Caco-2 (cell line): ENCODE measurements at regions not wholly inside any gene's neighbourhood (a gene's known extent, or its start where the extent isn't known, plus 50 kb on each side); places are given as distances from the start of the nearest gene placed in this dataset.
"Not testable (repeated sequence)": the region's sequence is repeated elsewhere in the genome, so short reads cannot be mapped to it uniquely, and the experiment has no call there.

ENCODE experiments used
- BruUV-seq: library from RNA; stranded (reverse); fragments of 400-500 nt; replicated peaks from 2 replicates; lab custom pipeline; 2021; lab: Mats Ljungman, UMichigan
- CTCF ChIA-PET: fragments of 300-600 bp; sonication (Branson Sonifier 250); formaldehyde crosslinking; loops from one replicate; lab custom pipeline; 2022; ENCODE audit warnings: antibody characterized with exemption; lab: Charles Lee
- POLR2A ChIA-PET: fragments of 300-600 bp; sonication (Branson Sonifier 250); formaldehyde crosslinking; loops from one replicate; lab custom pipeline; 2022; ENCODE audit warnings: antibody characterized with exemption; lab: Charles Lee
- DNase-seq, 2 experiments: peaks; one replicate each; pipeline versions ENCODE4 v3.0.0 to v3.0.0-alpha.2; 2020 to 2022
- H3K27me3 ChIP-seq: replicated peaks from 2 replicates; pipeline ENCODE4 v1.6.0; 2011; ENCODE audit warnings: low read length; ENCODE audit not compliant: control insufficient read depth, insufficient read depth
- H3K36me3 ChIP-seq: 2 replicates; pipeline ENCODE4 v1.5.1; 2011; ENCODE audit warnings: low read length; ENCODE audit not compliant: control insufficient read depth, insufficient read depth
- H3K4me1 ChIP-seq: fragments of 250-450 bp; sonication (Bioruptor Pico); 2 replicates; pipeline ENCODE4 v1.5.1; 2020; ENCODE audit warnings: mild to moderate bottlenecking
- H3K4me3 ChIP-seq: 2 replicates; pipeline ENCODE4 v1.5.1; 2011; ENCODE audit warnings: low read depth, mild to moderate bottlenecking, control low read depth, low read length
- H3K9me3 ChIP-seq: fragments of 250-450 bp; sonication (Bioruptor Pico); 2 replicates; pipeline ENCODE4 v1.5.1; 2020; ENCODE audit warnings: mild to moderate bottlenecking, moderate library complexity
- H3K27ac Mint-ChIP-seq: one replicate; pipeline ENCODE4 v1.8.0; 2022; ENCODE audit warnings: mixed read lengths; ENCODE audit not compliant: unreplicated experiment
- H3K27me3 Mint-ChIP-seq: one replicate; pipeline ENCODE4 v1.8.0; 2022; ENCODE audit warnings: mixed read lengths; ENCODE audit not compliant: insufficient read depth, unreplicated experiment
- H3K36me3 Mint-ChIP-seq: one replicate; pipeline ENCODE4 v1.8.0; 2022; ENCODE audit warnings: mild to moderate bottlenecking, mixed read lengths; ENCODE audit not compliant: insufficient read depth, unreplicated experiment
- H3K4me1 Mint-ChIP-seq: one replicate; pipeline ENCODE4 v1.8.0; 2022; ENCODE audit warnings: low read depth, mixed read lengths; ENCODE audit not compliant: unreplicated experiment
- H3K4me3 Mint-ChIP-seq: one replicate; pipeline ENCODE4 v1.8.0; 2022; ENCODE audit warnings: mild to moderate bottlenecking, moderate library complexity, mixed read lengths; ENCODE audit not compliant: unreplicated experiment
- H3K9me3 Mint-ChIP-seq: one replicate; pipeline ENCODE4 v1.8.0; 2022; ENCODE audit warnings: mixed read lengths; ENCODE audit not compliant: unreplicated experiment
- CTCF ChIP-seq, 2 experiments: fragments of 200-600 bp in 1 of 2; IDR thresholded peaks; 1 replicate in 1 of 2; 2 replicates in 1 of 2; pipeline versions ENCODE4 v1.5.1 to v1.8.0; 2011 to 2022; ENCODE audit warnings: antibody characterized with exemption in 1 of 2, control low read depth in 1 of 2, inconsistent platforms in 1 of 2, low read depth in 1 of 2, low read length in 1 of 2, mild to moderate bottlenecking in 1 of 2, moderate library complexity in 1 of 2; ENCODE audit not compliant: insufficient read depth in 1 of 2, severe bottlenecking in 1 of 2, unreplicated experiment in 1 of 2
- intact Hi-C: fragments of 100-400 bp; cut with micrococcal nuclease; formaldehyde crosslinking; loops from one replicate; pipeline ENCODE4 v1.10.0; 2022; ENCODE audit not compliant: unreplicated experiment

DNA sequence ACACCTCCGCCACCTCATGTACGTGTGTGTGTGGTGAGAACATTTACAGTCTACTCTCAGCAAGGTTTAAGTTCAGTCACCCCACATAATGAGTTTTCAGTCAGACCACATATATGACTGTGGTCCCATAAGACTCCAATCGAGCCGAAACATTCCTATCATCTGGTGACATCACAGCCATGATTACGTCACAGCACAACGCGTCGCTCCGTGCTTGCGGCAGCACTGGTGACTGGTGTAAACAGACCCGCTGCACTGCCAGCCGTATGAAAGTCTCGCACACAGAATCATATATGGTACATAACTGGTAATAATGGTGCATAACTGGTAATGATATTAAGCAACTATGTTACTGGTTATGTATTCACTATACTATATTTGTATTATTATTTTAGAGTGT, 150.7 kb downstream of the DLL1 start:
- ChIA-PET POLR2A (no interaction called here), CTCF (no interaction called here)
- DNase-seq: no peak
- TF ChIP-seq CTCF (IDR thresholded peaks at IDR 0.05; ENCODE audit: insufficient read depth in 1 of 2, low read depth in 1 of 2, low read length in 1 of 2, severe bottlenecking in 1 of 2, unreplicated experiment in 1 of 2): no peak
- Histone ChIP-seq H3K4me1 (no peaks in the 10 kb centered on the region), H3K4me3 (no peak overlapping the region), H3K36me3 (no peaks in the 10 kb centered on the region), H3K27me3 (no peaks in the 10 kb centered on the region), H3K9me3 (peaks cover 3% of the 10 kb centered on the region; the same call in 1 of the 2 replicates)
- Mint-ChIP-seq H3K27ac (no peak overlapping the region), H3K36me3 (no peaks in the 10 kb centered on the region), H3K27me3 (no peaks in the 10 kb centered on the region), H3K9me3 (peaks cover 9% of the 10 kb centered on the region), H3K4me3 (no peak overlapping the region), H3K4me1 (no peaks in the 10 kb centered on the region)
- intact Hi-C loops: no loop called here
- no TSS peak for BruUV-seq

DNA sequence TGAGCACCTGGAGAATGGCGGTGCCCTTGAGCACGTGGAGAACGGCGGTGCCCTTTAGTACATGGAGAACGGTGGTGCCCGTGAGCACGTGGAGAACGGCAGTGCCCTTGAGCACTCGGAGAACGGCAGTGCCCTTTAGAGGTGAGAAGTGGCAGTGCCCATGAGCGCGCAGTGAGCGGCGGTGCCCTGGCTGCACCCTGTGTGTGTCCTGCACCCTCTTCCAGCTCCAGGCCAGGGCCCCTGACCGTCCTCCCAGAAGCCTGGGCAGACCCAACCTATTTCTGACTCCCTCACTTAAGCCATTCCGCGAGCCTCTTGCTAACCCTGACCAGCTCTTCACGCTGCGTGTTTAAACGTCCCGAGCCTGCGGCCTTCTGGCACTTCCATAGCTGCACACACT, 151.3 kb downstream of the DLL1 start:
- H3K9me3 Mint-ChIP-seq: peaks cover 3% of the 10 kb centered on the region
- CTCF ChIA-PET: no interaction called here
- Histone ChIP-seq H3K4me1 (no peaks in the 10 kb centered on the region), H3K36me3 (no peaks in the 10 kb centered on the region), H3K27me3 (no peaks in the 10 kb centered on the region), H3K4me3 (no peak overlapping the region), H3K9me3 (peaks cover 3% of the 10 kb centered on the region; the same call in 1 of the 2 replicates)
- H3K36me3 Mint-ChIP-seq: no peaks in the 10 kb centered on the region
- POLR2A ChIA-PET: no interaction called here
- no peak for TF ChIP-seq CTCF (IDR thresholded peaks at IDR 0.05; ENCODE audit: insufficient read depth in 1 of 2, low read depth in 1 of 2, low read length in 1 of 2, severe bottlenecking in 1 of 2, unreplicated experiment in 1 of 2)
- no peak overlapping the region for H3K27ac Mint-ChIP-seq
- H3K27me3 Mint-ChIP-seq: no peaks in the 10 kb centered on the region
- no peaks in the 10 kb centered on the region for H3K4me1 Mint-ChIP-seq
- DNase-seq: no peak
- intact Hi-C loops: no loop called here
- no TSS peak for BruUV-seq
- no peak overlapping the region for H3K4me3 Mint-ChIP-seq

DNA sequence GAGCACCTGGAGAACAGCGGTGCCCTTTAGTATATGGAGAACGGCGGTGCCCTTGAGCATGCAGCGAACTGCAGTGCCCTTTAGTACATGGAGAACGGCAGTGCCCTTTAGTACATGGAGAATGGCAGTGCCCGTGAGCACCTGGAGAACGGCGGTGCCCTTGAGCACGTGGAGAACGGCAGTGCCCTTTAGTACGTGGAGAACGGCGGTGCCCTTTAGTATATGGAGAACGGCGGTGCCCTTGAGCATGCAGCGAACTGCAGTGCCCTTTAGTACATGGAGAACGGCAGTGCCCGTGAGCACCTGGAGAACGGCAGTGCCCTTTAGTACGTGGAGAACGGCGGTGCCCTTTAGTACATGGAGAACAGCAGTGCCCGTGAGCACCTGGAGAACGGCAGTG, 151.8 kb downstream of the DLL1 start:
- H3K9me3 Mint-ChIP-seq: not testable (repeated sequence)

More for the DNA sequence above, 151.8 kb downstream of the DLL1 start:
- POLR2A ChIA-PET, DNase-seq, H3K9me3 ChIP-seq, H3K4me3 ChIP-seq, H3K27me3 Mint-ChIP-seq, H3K36me3 ChIP-seq, H3K4me1 Mint-ChIP-seq, CTCF ChIA-PET, H3K4me3 Mint-ChIP-seq, intact Hi-C loops, BruUV-seq, H3K27me3 ChIP-seq, H3K4me1 ChIP-seq, H3K27ac Mint-ChIP-seq, H3K36me3 Mint-ChIP-seq: not testable (repeated sequence)
